Stimulated activated naive CD8-positive, alpha-beta T cell treated with anti-CD3 and anti-CD28 coated beads, Interleukin-15, amount 100 ng/mL, for 72 hours (primary cell): ENCODE measurements at regions not wholly inside any gene's neighbourhood (a gene's known extent, or its start where the extent isn't known, plus 50 kb on each side); places are given as distances from the start of the nearest gene placed in this dataset.
A peak's percentile ranks its signal among the peaks of the same experiment; 100 is the strongest.

Experiments used
- ATAC-seq: fragments of 150-1000 bp; cut with Tn5 transposase; 2 replicates; pipeline ENCODE4 v1.10.0; 2021; ENCODE audit warnings: mild to moderate bottlenecking, moderate library complexity
- DNase-seq, 2 donors: peaks; one replicate each; pipeline ENCODE4 v3.0.0; 2021 to 2022
- H3K27ac Mint-ChIP-seq, 2 donors: one replicate each; pipeline ENCODE4 v1.8.0; 2022; ENCODE audit warnings: mild to moderate bottlenecking in 2 of 2, mixed read lengths in 2 of 2, moderate library complexity in 2 of 2
- H3K27me3 Mint-ChIP-seq: one replicate; pipeline ENCODE4 v1.8.0; 2022; ENCODE audit warnings: mixed read lengths
- H3K4me1 Mint-ChIP-seq: one replicate; pipeline ENCODE4 v1.8.0; 2022; ENCODE audit warnings: mild to moderate bottlenecking, mixed read lengths
- H3K4me3 Mint-ChIP-seq, 2 donors: one replicate each; pipeline ENCODE4 v1.8.0; 2022; ENCODE audit warnings: mild to moderate bottlenecking in 2 of 2, mixed read lengths in 2 of 2, moderate library complexity in 1 of 2
- H3K9me3 Mint-ChIP-seq, 2 donors: one replicate each; pipeline ENCODE4 v1.8.0; 2022; ENCODE audit warnings: mixed read lengths in 2 of 2

DNA sequence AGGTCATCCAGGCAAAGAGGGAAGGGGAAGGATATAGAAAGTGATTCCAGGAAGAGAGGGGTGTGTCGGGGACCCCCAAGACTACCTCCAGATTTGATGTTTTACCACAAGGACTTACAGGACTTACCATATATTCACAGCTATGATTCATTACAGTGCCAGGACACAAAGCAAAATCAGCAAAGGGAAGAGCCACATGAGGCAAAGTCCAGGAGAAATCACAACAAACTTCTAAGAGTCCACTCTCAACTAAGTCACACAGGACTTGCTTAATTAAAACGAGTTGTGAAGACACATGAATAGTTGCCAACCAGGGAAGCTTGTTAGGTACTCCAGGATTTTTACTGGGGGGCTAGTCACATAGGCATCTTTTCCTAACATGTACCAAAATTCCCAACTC, 217.3 kb downstream of the TTLL7 start:
- ATAC-seq = no peak
- no peak overlapping the region for H3K27ac Mint-ChIP-seq
- H3K4me3 Mint-ChIP-seq = no peak overlapping the region
- no peaks in the 10 kb centered on the region for H3K9me3 Mint-ChIP-seq
- no peak for DNase-seq
- H3K4me1 Mint-ChIP-seq = no peaks in the 10 kb centered on the region
- H3K27me3 Mint-ChIP-seq = no peaks in the 10 kb centered on the region

DNA sequence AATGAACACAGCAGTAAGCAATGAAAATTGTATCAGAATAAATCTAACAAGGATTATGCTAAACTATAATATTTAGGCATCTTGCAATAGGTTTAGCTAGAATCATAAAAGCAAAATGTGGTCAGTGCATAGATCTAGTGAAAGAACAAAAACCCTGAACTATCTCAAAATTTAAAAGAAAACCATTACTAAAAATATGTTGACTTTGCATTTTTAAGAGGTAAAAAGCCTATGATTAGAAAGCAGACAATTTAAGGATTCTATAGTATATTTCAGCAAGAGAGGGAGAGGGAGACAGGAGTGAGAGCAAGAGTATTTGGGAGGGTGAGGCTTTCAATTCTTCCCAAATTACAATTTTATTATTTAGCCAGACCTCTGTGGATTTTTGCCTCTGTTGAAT, 219.4 kb downstream of the TTLL7 start:
- Mint-ChIP-seq H3K4me1 (no peaks in the 10 kb centered on the region), H3K4me3 (no peak overlapping the region), H3K27ac (no peak overlapping the region), H3K27me3 (no peaks in the 10 kb centered on the region), H3K9me3 (no peaks in the 10 kb centered on the region)
- DNase-seq (no peak), ATAC-seq (no peak)

GRCh38 chr1:83777758-83778101, 221.2 kb downstream of the TTLL7 start:
- no peak overlapping the region for H3K4me3 Mint-ChIP-seq
- no peak overlapping the region for H3K27ac Mint-ChIP-seq
- no peaks in the 10 kb centered on the region for H3K27me3 Mint-ChIP-seq
- DNase-seq (no peak), ATAC-seq (no peak)
- no peaks in the 10 kb centered on the region for H3K4me1 Mint-ChIP-seq
- H3K9me3 Mint-ChIP-seq = no peaks in the 10 kb centered on the region

DNA sequence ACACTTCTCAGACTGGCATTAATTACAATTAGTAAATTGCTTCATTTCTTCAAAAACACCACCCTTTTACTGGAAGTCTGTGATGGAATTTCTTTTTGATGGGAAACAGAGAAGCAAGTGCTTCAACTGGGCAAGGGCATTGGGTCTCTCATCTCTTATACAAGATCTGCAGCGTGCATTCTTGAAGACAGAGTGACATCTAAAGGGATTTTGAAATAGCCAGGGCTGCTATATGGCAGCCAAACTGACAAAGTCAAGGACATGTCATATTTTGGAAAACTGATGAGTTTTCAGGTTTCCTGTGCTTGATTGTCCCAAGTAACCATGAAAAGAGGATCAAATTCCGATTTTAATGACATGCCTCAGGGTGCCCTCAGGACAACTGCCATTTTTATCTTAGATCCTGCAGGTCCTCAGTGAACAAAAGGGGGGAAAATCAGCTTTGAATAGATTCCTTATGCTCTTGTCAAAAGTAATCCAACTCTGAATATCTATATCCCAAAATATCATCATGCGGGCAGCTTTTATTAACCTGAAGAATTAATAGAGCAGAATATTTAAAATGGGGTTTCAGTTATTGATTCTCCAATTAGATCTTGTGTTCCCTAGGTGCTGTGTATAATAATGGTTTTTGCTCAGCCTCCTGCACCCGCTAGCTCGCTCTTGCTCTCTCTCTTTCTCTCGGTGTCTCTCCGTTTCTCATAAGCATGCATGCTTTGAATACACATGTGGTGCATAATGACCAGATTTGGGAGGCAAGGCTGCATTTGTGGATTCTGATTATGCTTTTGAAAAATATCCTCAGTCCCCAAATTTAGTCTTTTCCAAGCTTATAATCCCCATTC, 221.8 kb downstream of the TTLL7 start:
- H3K4me1 Mint-ChIP-seq = no peaks in the 10 kb centered on the region
- ATAC-seq (no peak), DNase-seq (no peak)
- H3K27ac Mint-ChIP-seq = no peak overlapping the region
- H3K27me3 Mint-ChIP-seq = no peaks in the 10 kb centered on the region
- H3K4me3 Mint-ChIP-seq = no peak overlapping the region
- H3K9me3 Mint-ChIP-seq = no peaks in the 10 kb centered on the region

- Mint-ChIP-seq H3K4me3 (no peak overlapping the region), H3K27ac (no peak overlapping the region), H3K4me1 (no peaks in the 10 kb centered on the region), H3K27me3 (no peaks in the 10 kb centered on the region), H3K9me3 (no peaks in the 10 kb centered on the region)
- ATAC-seq (no peak), DNase-seq (no peak)
Observed at GRCh38 chr1:83775977-83776603, 222.8 kb downstream of the TTLL7 start.

DNA sequence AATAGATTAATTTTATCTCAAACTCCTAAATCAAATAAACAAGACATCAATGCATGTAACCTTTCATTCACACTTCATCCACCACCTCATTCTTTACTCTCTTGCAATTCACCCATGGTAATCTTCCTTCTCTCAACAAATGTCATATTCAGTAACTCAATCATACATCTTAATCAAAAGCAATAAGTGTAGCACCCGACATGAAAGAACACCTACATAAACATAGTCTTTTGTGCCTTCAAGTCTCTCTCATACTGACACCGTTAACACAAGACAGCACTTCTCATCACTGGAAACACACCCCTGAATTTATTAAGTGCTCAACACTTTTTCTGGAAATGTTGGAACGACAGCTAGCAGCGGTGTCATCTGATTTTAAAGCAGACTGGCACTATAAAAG, 225.9 kb downstream of the TTLL7 start:
- no peaks in the 10 kb centered on the region for H3K9me3 Mint-ChIP-seq
- peaks cover 9% of the 10 kb centered on the region for H3K4me1 Mint-ChIP-seq
- no peak overlapping the region for H3K4me3 Mint-ChIP-seq
- DNase-seq (no peak), ATAC-seq (no peak)
- H3K27me3 Mint-ChIP-seq = no peaks in the 10 kb centered on the region
- no peak overlapping the region for H3K27ac Mint-ChIP-seq

DNA sequence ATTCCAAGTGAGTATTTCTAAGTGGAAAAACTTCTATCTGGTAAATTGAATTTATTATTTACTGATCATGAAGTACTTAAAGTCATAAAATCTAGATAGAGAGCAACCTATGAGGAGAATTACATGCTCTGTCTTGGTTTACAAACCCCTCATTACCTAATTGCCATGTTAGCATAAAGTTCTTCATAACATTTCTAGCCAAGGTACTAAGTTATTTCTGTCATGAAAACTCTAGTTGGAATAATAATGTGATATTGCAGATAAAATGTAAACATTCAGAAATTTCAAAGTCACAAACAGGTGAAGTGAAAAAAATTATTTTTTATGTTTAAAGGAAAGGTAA, 228.6 kb downstream of the TTLL7 start:
- DNase-seq = no peak
- no peaks in the 10 kb centered on the region for H3K27me3 Mint-ChIP-seq
- no peak for ATAC-seq
- no peak overlapping the region for H3K27ac Mint-ChIP-seq
- no peaks in the 10 kb centered on the region for H3K9me3 Mint-ChIP-seq
- peaks cover 9% of the 10 kb centered on the region for H3K4me1 Mint-ChIP-seq
- H3K4me3 Mint-ChIP-seq = no peak overlapping the region

GRCh38 chr1:83769594-83770318, 229.2 kb downstream of the TTLL7 start:
- H3K27me3 Mint-ChIP-seq = no peaks in the 10 kb centered on the region
- peak overlapping the region in 1 of 2 donors; percentile 63 for H3K27ac Mint-ChIP-seq
- H3K4me3 Mint-ChIP-seq = no peak overlapping the region
- no peak for ATAC-seq
- no peak for DNase-seq
- H3K9me3 Mint-ChIP-seq = no peaks in the 10 kb centered on the region
- peaks cover 9% of the 10 kb centered on the region for H3K4me1 Mint-ChIP-seq

GRCh38 chr1:83769072-83769471, 229.9 kb downstream of the TTLL7 start:
- DNase-seq (no peak), ATAC-seq (no peak)
- no peaks in the 10 kb centered on the region for H3K9me3 Mint-ChIP-seq
- no peaks in the 10 kb centered on the region for H3K27me3 Mint-ChIP-seq
- H3K4me1 Mint-ChIP-seq = peaks cover 9% of the 10 kb centered on the region
- H3K27ac Mint-ChIP-seq = no peak overlapping the region
- no peak overlapping the region for H3K4me3 Mint-ChIP-seq

DNA sequence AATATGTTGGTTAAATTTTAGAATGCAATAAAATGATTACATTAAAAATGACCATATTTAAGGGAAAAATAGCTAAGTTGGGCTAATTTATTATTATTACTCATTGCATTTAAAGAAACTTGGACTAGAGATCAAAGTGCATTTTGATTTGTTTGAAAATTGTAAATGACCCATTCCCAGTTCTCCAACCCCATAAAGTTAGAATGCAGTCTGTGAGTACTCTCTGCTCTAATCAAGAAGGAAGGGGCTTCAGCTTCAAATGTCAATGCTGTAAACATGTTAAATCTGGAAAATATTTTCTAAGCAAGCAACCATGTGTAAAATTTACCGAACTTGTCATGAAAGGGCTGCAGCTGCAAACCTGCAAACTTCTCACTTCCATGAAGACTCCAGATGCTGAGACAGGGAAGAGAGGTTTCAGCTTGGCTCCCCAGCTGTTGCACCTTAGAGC, 232.7 kb downstream of the TTLL7 start:
- Mint-ChIP-seq H3K4me1 (peaks cover 10% of the 10 kb centered on the region), H3K27me3 (no peaks in the 10 kb centered on the region), H3K9me3 (no peaks in the 10 kb centered on the region), H3K4me3 (no peak overlapping the region), H3K27ac (no peak overlapping the region)
- ATAC-seq (no peak), DNase-seq (no peak)

- ATAC-seq = no peak
- peaks cover 2% of the 10 kb centered on the region for H3K27me3 Mint-ChIP-seq
- H3K9me3 Mint-ChIP-seq = no peaks in the 10 kb centered on the region
- H3K4me3 Mint-ChIP-seq = no peak overlapping the region
- no peak overlapping the region for H3K27ac Mint-ChIP-seq
- H3K4me1 Mint-ChIP-seq = peaks cover 18% of the 10 kb centered on the region
- DNase-seq = no peak
Observed at GRCh38 chr1:83765125-83765524, 233.8 kb downstream of the TTLL7 start.

DNA sequence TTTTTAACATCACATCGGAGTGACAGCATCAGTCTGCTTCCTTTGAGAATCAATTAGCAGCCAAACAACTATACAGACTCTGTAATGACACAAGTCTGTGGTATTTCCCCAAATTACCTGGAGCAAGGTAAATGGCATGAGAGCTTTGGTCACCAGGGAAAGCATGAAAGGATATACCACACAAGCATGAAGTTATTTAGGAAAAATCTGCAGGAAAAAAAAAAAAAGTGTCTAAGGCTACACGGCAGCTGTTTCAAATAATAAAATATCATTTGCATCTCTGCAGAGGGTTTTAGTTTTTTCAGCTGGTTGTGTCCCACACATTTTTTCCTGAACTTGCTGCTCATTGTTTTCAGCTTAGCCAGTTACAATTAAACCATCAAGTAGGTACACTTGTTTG, 234.7 kb downstream of the TTLL7 start:
- peaks cover 7% of the 10 kb centered on the region for H3K27me3 Mint-ChIP-seq
- no peaks in the 10 kb centered on the region for H3K9me3 Mint-ChIP-seq
- H3K4me3 Mint-ChIP-seq = no peak overlapping the region
- DNase-seq (no peak), ATAC-seq (no peak)
- H3K27ac Mint-ChIP-seq = no peak overlapping the region
- H3K4me1 Mint-ChIP-seq = peaks cover 9% of the 10 kb centered on the region

GRCh38 chr1:83763361-83764095, 235.4 kb downstream of the TTLL7 start:
- no peak for ATAC-seq
- Mint-ChIP-seq H3K9me3 (no peaks in the 10 kb centered on the region), H3K27me3 (peaks cover 7% of the 10 kb centered on the region), H3K4me1 (peaks cover 8% of the 10 kb centered on the region), H3K4me3 (no peak overlapping the region), H3K27ac (no peak overlapping the region)
- DNase-seq = no peak

- ATAC-seq (no peak), DNase-seq (no peak)
- H3K27me3 Mint-ChIP-seq = peaks cover 7% of the 10 kb centered on the region
- no peaks in the 10 kb centered on the region for H3K9me3 Mint-ChIP-seq
- peak overlapping the region in 1 of 2 donors; percentile 37 for H3K27ac Mint-ChIP-seq
- no peak overlapping the region for H3K4me3 Mint-ChIP-seq
- peaks cover 8% of the 10 kb centered on the region for H3K4me1 Mint-ChIP-seq
Observed at GRCh38 chr1:83762416-83762815, 236.5 kb downstream of the TTLL7 start.

GRCh38 chr1:83762039-83762365, 236.9 kb downstream of the TTLL7 start:
- Mint-ChIP-seq H3K4me3 (no peak overlapping the region), H3K27me3 (peaks cover 7% of the 10 kb centered on the region), H3K27ac (peak overlapping the region in 1 of 2 donors; percentile 37), H3K9me3 (no peaks in the 10 kb centered on the region), H3K4me1 (peaks cover 8% of the 10 kb centered on the region)
- DNase-seq = no peak
- ATAC-seq = no peak
